GM23338 (cell line): ENCODE measurements at regions not wholly inside any gene's neighbourhood (a gene's known extent, or its start where the extent isn't known, plus 50 kb on each side); places are given as distances from the start of the nearest gene placed in this dataset.

ENCODE experiments used
- ATAC-seq: fragments of 200-7000 bp; cut with Tn5 transposase; 3 replicates; pipeline ENCODE4 v1.9.1; 2020
- DNase-seq: peaks from one replicate; pipeline ENCODE4 v3.0.0-alpha.2; 2015; ENCODE audit warnings: low spot score
- H2AFZ ChIP-seq: fragments of 200-600 bp; sonication (generic); 2 replicates; pipeline ENCODE4 v1.8.0; 2016; ENCODE audit warnings: antibody characterized with exemption, mild to moderate bottlenecking, moderate library complexity
- H3F3A ChIP-seq: fragments of 200-600 bp; sonication (generic); replicated peaks from 2 replicates; pipeline ENCODE4 v1.8.0; 2017; ENCODE audit warnings: antibody characterized with exemption, mixed run types, low read depth
- H3K27ac ChIP-seq: fragments of 200-600 bp; sonication (generic); 2 replicates; pipeline ENCODE4 v1.6.1; 2016; ENCODE audit warnings: low read depth
- H3K27me3 ChIP-seq: fragments of 200-600 bp; sonication (generic); 2 replicates; pipeline ENCODE4 v1.8.0; 2016; ENCODE audit warnings: mild to moderate bottlenecking, mixed run types, moderate library complexity; ENCODE audit not compliant: insufficient read depth
- H3K36me3 ChIP-seq: fragments of 200-600 bp; sonication (generic); 2 replicates; pipeline ENCODE4 v1.8.0; 2016; ENCODE audit warnings: mild to moderate bottlenecking; ENCODE audit not compliant: insufficient read depth
- H3K4me1 ChIP-seq: fragments of 200-600 bp; sonication (generic); 2 replicates; pipeline ENCODE4 v1.8.0; 2016; ENCODE audit warnings: mild to moderate bottlenecking, moderate library complexity; ENCODE audit not compliant: insufficient read depth
- H3K4me2 ChIP-seq: fragments of 200-600 bp; sonication (generic); 2 replicates; pipeline ENCODE4 v1.7.1; 2017; ENCODE audit warnings: mixed run types
- H3K4me3 ChIP-seq: fragments of 200-600 bp; sonication (generic); 2 replicates; pipeline ENCODE4 v1.6.1; 2016; ENCODE audit warnings: mixed run types
- H3K79me2 ChIP-seq: fragments of 200-600 bp; sonication (generic); replicated peaks from 2 replicates; pipeline ENCODE4 v1.8.0; 2017; ENCODE audit warnings: mild to moderate bottlenecking; ENCODE audit not compliant: insufficient read depth
- H3K9me2 ChIP-seq: fragments of 200-600 bp; sonication (generic); 2 replicates; pipeline ENCODE4 v1.8.0; 2017; ENCODE audit not compliant: insufficient read depth
- H4K20me1 ChIP-seq: fragments of 200-600 bp; sonication (generic); replicated peaks from 2 replicates; pipeline ENCODE4 v1.8.0; 2017; ENCODE audit warnings: mild to moderate bottlenecking; ENCODE audit not compliant: insufficient read depth
- H3K27ac Mint-ChIP-seq: 2 replicates; pipeline ENCODE4 v1.8.0; 2020; ENCODE audit warnings: inconsistent platforms, mild to moderate bottlenecking, moderate library complexity, mixed read lengths
- H3K27me3 Mint-ChIP-seq: 3 replicates; pipeline ENCODE4 v1.8.0; 2022; ENCODE audit warnings: low read depth, mild to moderate bottlenecking, moderate library complexity, mixed read lengths, inconsistent platforms; ENCODE audit not compliant: insufficient read depth, poor library complexity
- H3K36me3 Mint-ChIP-seq: 3 replicates; pipeline ENCODE4 v1.8.0; 2021; ENCODE audit warnings: low read depth, mild to moderate bottlenecking, inconsistent platforms, moderate library complexity, mixed read lengths
- H3K4me1 Mint-ChIP-seq: 3 replicates; pipeline ENCODE4 v1.8.0; 2020; ENCODE audit warnings: mild to moderate bottlenecking, inconsistent platforms, mixed read lengths
- H3K4me3 Mint-ChIP-seq: 3 replicates; pipeline ENCODE4 v1.8.0; 2021; ENCODE audit warnings: moderate library complexity, mild to moderate bottlenecking, inconsistent platforms, mixed read lengths
- H3K9me3 Mint-ChIP-seq: 3 replicates; pipeline ENCODE4 v1.8.0; 2020; ENCODE audit warnings: moderate library complexity, mild to moderate bottlenecking, inconsistent platforms, mixed read lengths
- CREB1 ChIP-seq: fragments of 250-450 bp; sonication (Bioruptor Pico); IDR thresholded peaks from 2 replicates; pipeline ENCODE4 v1.5.0; 2020; ENCODE audit warnings: low read depth, mild to moderate bottlenecking, moderate library complexity
- EZH2 ChIP-seq: fragments of 200-600 bp; sonication (generic); IDR thresholded peaks from one replicate; pipeline ENCODE4 v1.8.0; 2017; ENCODE audit warnings: antibody characterized with exemption, mild to moderate bottlenecking, low read depth; ENCODE audit not compliant: unreplicated experiment
- EZH2phosphoT487 ChIP-seq: fragments of 200-600 bp; sonication (generic); IDR thresholded peaks from one replicate; pipeline ENCODE4 v1.8.1; 2018; ENCODE audit warnings: antibody characterized with exemption; ENCODE audit not compliant: unreplicated experiment
- JUNB ChIP-seq: IDR thresholded peaks from one replicate; pipeline ENCODE4 v1.6.1; 2016; ENCODE audit warnings: antibody characterized with exemption; ENCODE audit not compliant: unreplicated experiment
- NANOG ChIP-seq: IDR thresholded peaks from 2 replicates; pipeline ENCODE4 v1.6.1; 2016; ENCODE audit warnings: antibody characterized with exemption, borderline replicate concordance
- POLR2AphosphoS5 ChIP-seq: IDR thresholded peaks from 2 replicates; pipeline ENCODE4 v1.6.1; 2016; ENCODE audit warnings: antibody characterized with exemption, low read depth
- STAT1 ChIP-seq: IDR thresholded peaks from one replicate; pipeline ENCODE4 v1.6.1; 2016; ENCODE audit warnings: antibody characterized with exemption; ENCODE audit not compliant: unreplicated experiment
- ZNF114 ChIP-seq: fragments of 250-450 bp; sonication (Bioruptor Pico); IDR thresholded peaks from 2 replicates; pipeline ENCODE4 v1.5.0; 2020; ENCODE audit warnings: mild to moderate bottlenecking, moderate library complexity
- ZNF331 ChIP-seq: fragments of 250-450 bp; sonication (Bioruptor Pico); IDR thresholded peaks from 2 replicates; pipeline ENCODE4 v1.5.0; 2020; ENCODE audit warnings: low read depth, mild to moderate bottlenecking, moderate library complexity
- TF ChIP-seq, protein P1 (sequence below), 2 experiments: fragments of 200-600 bp in 1 of 2; sonication (generic) in 1 of 2; conservative IDR thresholded peaks; 2 replicates each; pipeline versions ENCODE4 v1.5.1 to v1.6.1; 2016 to 2017; ENCODE audit warnings: antibody characterized with exemption in 2 of 2, low read depth in 2 of 2, mild to moderate bottlenecking in 2 of 2, moderate library complexity in 1 of 2
- TF ChIP-seq, protein P2 (sequence below): fragments of 250-450 bp; sonication (Bioruptor Pico); IDR thresholded peaks from 2 replicates; pipeline ENCODE4 v1.5.0; 2020; ENCODE audit warnings: mild to moderate bottlenecking, moderate library complexity

DNA sequence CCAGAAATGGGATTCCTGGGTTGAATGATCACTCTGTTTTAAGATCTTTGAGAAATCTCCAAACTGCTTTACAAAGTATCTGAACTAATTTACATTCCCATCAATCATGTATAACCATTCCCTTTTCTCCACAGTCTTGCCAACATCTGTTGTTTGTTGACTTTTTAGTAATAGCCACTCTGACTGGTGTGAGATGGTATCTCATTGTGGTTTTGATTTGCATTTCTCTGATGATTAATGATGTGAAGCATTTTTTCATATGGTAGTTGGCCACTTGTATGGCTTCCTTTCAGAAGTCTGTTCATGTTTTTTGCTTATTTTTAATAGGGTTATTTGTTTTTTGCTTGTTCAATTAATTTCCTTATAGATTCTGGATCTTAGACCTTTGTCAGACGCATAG lies 211.8 kb upstream of the AVPR1A start:
- H3K4me1 ChIP-seq, result peaks cover 5% of the 10 kb centered on the region
- no peak overlapping the region for H3K27ac ChIP-seq
- no peak overlapping the region for H3K4me3 ChIP-seq
- ATAC-seq (no peak), DNase-seq (no peak)
- no peak overlapping the region for H2AFZ ChIP-seq
- Mint-ChIP-seq H3K27ac (no peak overlapping the region), H3K27me3 (no peaks in the 10 kb centered on the region), H3K4me3 (no peak overlapping the region), H3K36me3 (no peaks in the 10 kb centered on the region), H3K4me1 (peaks cover 2% of the 10 kb centered on the region; the same call in 1 of the 3 replicates), H3K9me3 (peaks cover 6% of the 10 kb centered on the region; the same call in 1 of the 3 replicates)
- no peak overlapping the region for H3K4me2 ChIP-seq
- no peaks in the 10 kb centered on the region for H3K79me2 ChIP-seq
- no peaks in the 10 kb centered on the region for H3K36me3 ChIP-seq
- H3K27me3 ChIP-seq, result no peaks in the 10 kb centered on the region
- no peaks in the 10 kb centered on the region for H3F3A ChIP-seq
- H3K9me2 ChIP-seq, result no peaks in the 10 kb centered on the region
- H4K20me1 ChIP-seq, result no peaks in the 10 kb centered on the region
- TF ChIP-seq, protein P1, sequence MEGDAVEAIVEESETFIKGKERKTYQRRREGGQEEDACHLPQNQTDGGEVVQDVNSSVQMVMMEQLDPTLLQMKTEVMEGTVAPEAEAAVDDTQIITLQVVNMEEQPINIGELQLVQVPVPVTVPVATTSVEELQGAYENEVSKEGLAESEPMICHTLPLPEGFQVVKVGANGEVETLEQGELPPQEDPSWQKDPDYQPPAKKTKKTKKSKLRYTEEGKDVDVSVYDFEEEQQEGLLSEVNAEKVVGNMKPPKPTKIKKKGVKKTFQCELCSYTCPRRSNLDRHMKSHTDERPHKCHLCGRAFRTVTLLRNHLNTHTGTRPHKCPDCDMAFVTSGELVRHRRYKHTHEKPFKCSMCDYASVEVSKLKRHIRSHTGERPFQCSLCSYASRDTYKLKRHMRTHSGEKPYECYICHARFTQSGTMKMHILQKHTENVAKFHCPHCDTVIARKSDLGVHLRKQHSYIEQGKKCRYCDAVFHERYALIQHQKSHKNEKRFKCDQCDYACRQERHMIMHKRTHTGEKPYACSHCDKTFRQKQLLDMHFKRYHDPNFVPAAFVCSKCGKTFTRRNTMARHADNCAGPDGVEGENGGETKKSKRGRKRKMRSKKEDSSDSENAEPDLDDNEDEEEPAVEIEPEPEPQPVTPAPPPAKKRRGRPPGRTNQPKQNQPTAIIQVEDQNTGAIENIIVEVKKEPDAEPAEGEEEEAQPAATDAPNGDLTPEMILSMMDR (conservative IDR thresholded peaks at IDR 0.05; ENCODE audit: low read depth in 2 of 2), result no peak
- TF ChIP-seq ZNF114 (CRISPR knock-in tag) (no peak), POLR2AphosphoS5 (no peak), EZH2phosphoT487 (no peak), NANOG (no peak)

GRCh38 chr12:63362166-63362565 lies 211.2 kb upstream of the AVPR1A start:
- Mint-ChIP-seq H3K36me3 (no peaks in the 10 kb centered on the region), H3K27ac (no peak overlapping the region), H3K9me3 (peaks cover 3% of the 10 kb centered on the region; the same call in 1 of the 3 replicates), H3K4me3 (no peak overlapping the region), H3K4me1 (peaks cover 2% of the 10 kb centered on the region; the same call in 1 of the 3 replicates), H3K27me3 (no peaks in the 10 kb centered on the region)
- Histone ChIP-seq H3K4me2 (no peak overlapping the region), H3F3A (no peaks in the 10 kb centered on the region), H3K9me2 (no peaks in the 10 kb centered on the region), H3K4me3 (no peak overlapping the region), H3K36me3 (no peaks in the 10 kb centered on the region), H3K79me2 (no peaks in the 10 kb centered on the region), H2AFZ (no peak overlapping the region), H3K4me1 (peaks cover 5% of the 10 kb centered on the region), H4K20me1 (no peaks in the 10 kb centered on the region), H3K27me3 (no peaks in the 10 kb centered on the region), H3K27ac (no peak overlapping the region)
- DNase-seq (no peak), ATAC-seq (no peak)
- TF ChIP-seq CREB1 (CRISPR knock-in tag) (no peak), JUNB (no peak), ZNF114 (CRISPR knock-in tag) (no peak), ZNF331 (CRISPR knock-in tag) (no peak), EZH2phosphoT487 (no peak), POLR2AphosphoS5 (no peak), NANOG (no peak), STAT1 (no peak), EZH2 (no peak)
- TF ChIP-seq, protein P2, sequence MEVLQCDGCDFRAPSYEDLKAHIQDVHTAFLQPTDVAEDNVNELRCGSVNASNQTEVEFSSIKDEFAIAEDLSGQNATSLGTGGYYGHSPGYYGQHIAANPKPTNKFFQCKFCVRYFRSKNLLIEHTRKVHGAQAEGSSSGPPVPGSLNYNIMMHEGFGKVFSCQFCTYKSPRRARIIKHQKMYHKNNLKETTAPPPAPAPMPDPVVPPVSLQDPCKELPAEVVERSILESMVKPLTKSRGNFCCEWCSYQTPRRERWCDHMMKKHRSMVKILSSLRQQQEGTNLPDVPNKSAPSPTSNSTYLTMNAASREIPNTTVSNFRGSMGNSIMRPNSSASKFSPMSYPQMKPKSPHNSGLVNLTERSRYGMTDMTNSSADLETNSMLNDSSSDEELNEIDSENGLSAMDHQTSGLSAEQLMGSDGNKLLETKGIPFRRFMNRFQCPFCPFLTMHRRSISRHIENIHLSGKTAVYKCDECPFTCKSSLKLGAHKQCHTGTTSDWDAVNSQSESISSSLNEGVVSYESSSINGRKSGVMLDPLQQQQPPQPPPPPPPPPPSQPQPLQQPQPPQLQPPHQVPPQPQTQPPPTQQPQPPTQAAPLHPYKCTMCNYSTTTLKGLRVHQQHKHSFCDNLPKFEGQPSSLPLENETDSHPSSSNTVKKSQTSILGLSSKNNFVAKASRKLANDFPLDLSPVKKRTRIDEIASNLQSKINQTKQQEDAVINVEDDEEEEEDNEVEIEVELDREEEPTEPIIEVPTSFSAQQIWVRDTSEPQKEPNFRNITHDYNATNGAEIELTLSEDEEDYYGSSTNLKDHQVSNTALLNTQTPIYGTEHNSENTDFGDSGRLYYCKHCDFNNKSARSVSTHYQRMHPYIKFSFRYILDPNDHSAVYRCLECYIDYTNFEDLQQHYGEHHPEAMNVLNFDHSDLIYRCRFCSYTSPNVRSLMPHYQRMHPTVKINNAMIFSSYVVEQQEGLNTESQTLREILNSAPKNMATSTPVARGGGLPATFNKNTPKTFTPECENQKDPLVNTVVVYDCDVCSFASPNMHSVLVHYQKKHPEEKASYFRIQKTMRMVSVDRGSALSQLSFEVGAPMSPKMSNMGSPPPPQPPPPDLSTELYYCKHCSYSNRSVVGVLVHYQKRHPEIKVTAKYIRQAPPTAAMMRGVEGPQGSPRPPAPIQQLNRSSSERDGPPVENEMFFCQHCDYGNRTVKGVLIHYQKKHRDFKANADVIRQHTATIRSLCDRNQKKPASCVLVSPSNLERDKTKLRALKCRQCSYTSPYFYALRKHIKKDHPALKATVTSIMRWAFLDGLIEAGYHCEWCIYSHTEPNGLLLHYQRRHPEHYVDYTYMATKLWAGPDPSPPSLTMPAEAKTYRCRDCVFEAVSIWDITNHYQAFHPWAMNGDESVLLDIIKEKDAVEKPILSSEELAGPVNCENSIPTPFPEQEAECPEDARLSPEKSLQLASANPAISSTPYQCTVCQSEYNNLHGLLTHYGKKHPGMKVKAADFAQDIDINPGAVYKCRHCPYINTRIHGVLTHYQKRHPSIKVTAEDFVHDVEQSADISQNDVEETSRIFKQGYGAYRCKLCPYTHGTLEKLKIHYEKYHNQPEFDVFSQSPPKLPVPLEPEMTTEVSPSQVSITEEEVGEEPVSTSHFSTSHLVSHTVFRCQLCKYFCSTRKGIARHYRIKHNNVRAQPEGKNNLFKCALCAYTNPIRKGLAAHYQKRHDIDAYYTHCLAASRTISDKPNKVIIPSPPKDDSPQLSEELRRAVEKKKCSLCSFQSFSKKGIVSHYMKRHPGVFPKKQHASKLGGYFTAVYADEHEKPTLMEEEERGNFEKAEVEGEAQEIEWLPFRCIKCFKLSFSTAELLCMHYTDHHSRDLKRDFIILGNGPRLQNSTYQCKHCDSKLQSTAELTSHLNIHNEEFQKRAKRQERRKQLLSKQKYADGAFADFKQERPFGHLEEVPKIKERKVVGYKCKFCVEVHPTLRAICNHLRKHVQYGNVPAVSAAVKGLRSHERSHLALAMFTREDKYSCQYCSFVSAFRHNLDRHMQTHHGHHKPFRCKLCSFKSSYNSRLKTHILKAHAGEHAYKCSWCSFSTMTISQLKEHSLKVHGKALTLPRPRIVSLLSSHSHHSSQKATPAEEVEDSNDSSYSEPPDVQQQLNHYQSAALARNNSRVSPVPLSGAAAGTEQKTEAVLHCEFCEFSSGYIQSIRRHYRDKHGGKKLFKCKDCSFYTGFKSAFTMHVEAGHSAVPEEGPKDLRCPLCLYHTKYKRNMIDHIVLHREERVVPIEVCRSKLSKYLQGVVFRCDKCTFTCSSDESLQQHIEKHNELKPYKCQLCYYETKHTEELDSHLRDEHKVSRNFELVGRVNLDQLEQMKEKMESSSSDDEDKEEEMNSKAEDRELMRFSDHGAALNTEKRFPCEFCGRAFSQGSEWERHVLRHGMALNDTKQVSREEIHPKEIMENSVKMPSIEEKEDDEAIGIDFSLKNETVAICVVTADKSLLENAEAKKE (CRISPR knock-in tag), result no peak
- TF ChIP-seq, protein P1 (conservative IDR thresholded peaks at IDR 0.05; ENCODE audit: low read depth in 2 of 2), result no peak
